ENCODE measurements at regions not wholly inside any gene's neighbourhood (a gene's known extent, or its start where the extent isn't known, plus 50 kb on each side); places are given as distances from the start of the nearest gene placed in this dataset.

GRCh38 chr18:66346833-66347588 is 256.9 kb downstream of the CDH19 start:
- Histone ChIP-seq H3K27me3 (no peaks in the 10 kb centered on the region), H3K36me3 (ENCODE audit: low read depth, missing control alignments) (no peaks in the 10 kb centered on the region), H3K9me3 (no peaks in the 10 kb centered on the region), H3K4me3 (no peak overlapping the region), H3K27ac (no peak overlapping the region), H3K4me1 (no peaks in the 10 kb centered on the region)
- TF ChIP-seq POLR2A (IDR thresholded peaks at IDR 0.05) (no peak), CTCF (IDR thresholded peaks at IDR 0.05) (no peak)
- 28 to 52% methylated on average over 1 of the region's 1 CpG for WGBS, 2 donors
- intact Hi-C loops (cut with DNase I; ENCODE audit: low total_unique reads), result no loop called here
- no peak for DNase-seq

- Histone ChIP-seq H3K4me3 (no peak overlapping the region), H3K27me3 (no peaks in the 10 kb centered on the region), H3K4me1 (no peaks in the 10 kb centered on the region), H3K27ac (no peak overlapping the region), H3K36me3 (ENCODE audit: low read depth, missing control alignments) (no peaks in the 10 kb centered on the region), H3K9me3 (no peaks in the 10 kb centered on the region)
- DNase-seq, result no peak
- intact Hi-C loops (cut with DNase I; ENCODE audit: low total_unique reads), result no loop called here
- WGBS, 2 donors, result 45 to 64% methylated on average over 2 of the region's 2 CpGs
- TF ChIP-seq POLR2A (IDR thresholded peaks at IDR 0.05), result no peak
- TF ChIP-seq CTCF (IDR thresholded peaks at IDR 0.05), result no peak
Measured at GRCh38 chr18:66344227-66344626, 259.7 kb downstream of the CDH19 start.

- intact Hi-C loops (cut with DNase I; ENCODE audit: low total_unique reads), result no loop called here
- H3K4me3 ChIP-seq, result no peak overlapping the region
- no peaks in the 10 kb centered on the region for H3K36me3 ChIP-seq (ENCODE audit: low read depth, missing control alignments)
- no peaks in the 10 kb centered on the region for H3K27me3 ChIP-seq
- no peak overlapping the region for H3K27ac ChIP-seq
- H3K9me3 ChIP-seq, result no peaks in the 10 kb centered on the region
- no peaks in the 10 kb centered on the region for H3K4me1 ChIP-seq
- DNase-seq, result no peak
- TF ChIP-seq POLR2A (IDR thresholded peaks at IDR 0.05), result no peak
- no peak for TF ChIP-seq CTCF (IDR thresholded peaks at IDR 0.05)
Measured at GRCh38 chr18:66342577-66342976, 261.3 kb downstream of the CDH19 start.

- H3K9me3 ChIP-seq, result no peaks in the 10 kb centered on the region
- H3K4me3 ChIP-seq, result no peak overlapping the region
- no peaks in the 10 kb centered on the region for H3K36me3 ChIP-seq (ENCODE audit: low read depth, missing control alignments)
- no peaks in the 10 kb centered on the region for H3K27me3 ChIP-seq
- DNase-seq, result no peak
- no peaks in the 10 kb centered on the region for H3K4me1 ChIP-seq
- no peak overlapping the region for H3K27ac ChIP-seq
- TF ChIP-seq CTCF (IDR thresholded peaks at IDR 0.05) (no peak), POLR2A (IDR thresholded peaks at IDR 0.05) (no peak)
- intact Hi-C loops (cut with DNase I; ENCODE audit: low total_unique reads), result no loop called here
- WGBS, 2 donors, result 84 to 91% methylated on average over 1 of the region's 1 CpG
Measured at GRCh38 chr18:66334534-66334933, 269.4 kb downstream of the CDH19 start.

GRCh38 chr18:66329716-66330115 is 274.2 kb downstream of the CDH19 start:
- Histone ChIP-seq H3K4me1 (no peaks in the 10 kb centered on the region), H3K36me3 (ENCODE audit: low read depth, missing control alignments) (no peaks in the 10 kb centered on the region), H3K27me3 (no peaks in the 10 kb centered on the region), H3K4me3 (no peak overlapping the region), H3K27ac (no peak overlapping the region), H3K9me3 (no peaks in the 10 kb centered on the region)
- TF ChIP-seq CTCF (IDR thresholded peaks at IDR 0.05) (no peak), POLR2A (IDR thresholded peaks at IDR 0.05) (no peak)
- WGBS, 2 donors, result 76 to 95% methylated on average over 1 of the region's 1 CpG
- DNase-seq, result no peak
- intact Hi-C loops (cut with DNase I; ENCODE audit: low total_unique reads), result no loop called here
